Activated CD8-positive, alpha-beta memory T cell treated with anti-CD3 and anti-CD28 coated beads, Interleukin-2, amount 50 U/mL, for 4 hours (primary cell): ENCODE measurements at regions not wholly inside any gene's neighbourhood (a gene's known extent, or its start where the extent isn't known, plus 50 kb on each side); places are given as distances from the start of the nearest gene placed in this dataset.
"Not testable (repeated sequence)": the region's sequence is repeated elsewhere in the genome, so short reads cannot be mapped to it uniquely, and the experiment has no call there.

Source experiments
- DNase-seq: peaks from one replicate; pipeline ENCODE4 v3.0.0-alpha.2; 2020

DNA sequence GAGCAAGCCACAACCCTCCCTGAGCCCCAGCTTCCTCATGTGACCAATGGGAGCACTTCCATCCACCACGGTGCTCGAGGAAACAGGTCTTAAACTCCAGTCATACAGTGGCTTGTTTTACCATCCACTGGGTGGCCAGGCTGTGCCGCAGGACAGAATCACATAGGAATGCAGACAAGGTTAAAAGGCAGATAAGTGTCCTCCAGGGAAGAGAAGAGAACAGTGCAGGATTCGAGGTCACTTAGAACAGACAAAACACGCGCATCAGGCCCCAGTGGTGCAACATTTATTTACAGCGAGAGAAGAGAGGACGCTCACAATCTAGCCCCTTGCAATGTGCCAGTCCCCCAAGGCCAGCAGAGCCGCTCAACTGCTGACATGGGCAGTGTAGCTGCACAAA lies 92.8 kb downstream of the TMEM130 start:
- DNase-seq: no peak

DNA sequence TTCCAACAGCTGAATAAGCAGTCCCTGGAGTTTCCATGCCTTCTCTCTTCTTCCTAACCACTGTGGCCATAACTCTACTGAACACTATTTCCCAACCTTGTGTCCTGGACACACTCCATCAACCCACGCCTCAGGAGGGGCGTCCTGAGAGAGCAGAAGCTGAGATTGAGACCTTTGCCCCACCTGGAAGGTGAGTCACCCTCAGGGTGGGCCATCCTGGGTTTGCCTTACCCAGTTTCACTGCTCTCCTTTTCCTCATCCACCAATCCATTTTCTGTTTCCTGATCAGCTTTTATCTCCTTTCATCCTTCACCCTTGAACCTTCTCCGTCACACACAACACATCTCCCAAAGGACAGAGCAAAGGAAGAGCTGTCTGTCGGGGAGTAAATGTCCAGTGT lies 91.4 kb downstream of the TMEM130 start:
- DNase-seq: no peak

DNA sequence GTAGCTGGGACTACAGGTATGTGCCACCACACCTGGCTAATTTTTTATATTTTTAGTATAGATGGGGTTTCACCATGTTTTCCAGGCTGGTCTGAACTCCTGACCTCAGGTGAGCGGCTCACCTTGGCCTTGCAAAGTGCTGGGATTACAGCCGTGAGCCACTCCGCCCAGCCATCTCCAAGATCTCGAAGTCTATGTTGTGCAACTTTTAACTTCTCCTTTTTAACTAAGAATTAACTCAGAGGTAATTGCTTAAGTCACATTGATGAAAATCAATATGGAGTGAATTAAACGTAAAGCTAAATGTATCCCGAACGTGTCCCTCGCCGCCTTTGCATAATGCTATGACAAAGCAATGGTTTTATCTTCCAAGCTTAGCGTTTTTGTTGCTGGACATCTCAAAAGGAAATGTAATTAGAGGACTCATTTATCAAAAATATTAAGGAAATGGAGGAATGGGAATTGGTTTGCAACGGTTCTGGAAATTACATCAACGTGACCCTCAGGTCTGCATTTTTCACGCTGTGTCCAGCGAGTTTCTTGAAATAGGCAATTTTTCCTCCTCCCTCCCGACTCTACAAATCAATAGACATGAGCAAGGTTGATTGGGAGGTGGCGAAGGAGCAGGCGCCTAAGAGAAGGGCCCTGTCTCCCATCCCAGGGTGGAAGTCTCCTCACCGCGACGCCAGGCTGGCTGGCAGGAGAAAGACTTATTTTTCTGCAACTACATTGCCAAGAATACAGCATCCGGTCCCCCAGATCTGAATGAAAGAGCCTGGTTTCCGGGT lies 89.8 kb downstream of the TMEM130 start:
- DNase-seq: no peak

- no peak for DNase-seq
Observed at GRCh38 chr7:98784216-98784785, 85.5 kb downstream of the TMEM130 start.

DNA sequence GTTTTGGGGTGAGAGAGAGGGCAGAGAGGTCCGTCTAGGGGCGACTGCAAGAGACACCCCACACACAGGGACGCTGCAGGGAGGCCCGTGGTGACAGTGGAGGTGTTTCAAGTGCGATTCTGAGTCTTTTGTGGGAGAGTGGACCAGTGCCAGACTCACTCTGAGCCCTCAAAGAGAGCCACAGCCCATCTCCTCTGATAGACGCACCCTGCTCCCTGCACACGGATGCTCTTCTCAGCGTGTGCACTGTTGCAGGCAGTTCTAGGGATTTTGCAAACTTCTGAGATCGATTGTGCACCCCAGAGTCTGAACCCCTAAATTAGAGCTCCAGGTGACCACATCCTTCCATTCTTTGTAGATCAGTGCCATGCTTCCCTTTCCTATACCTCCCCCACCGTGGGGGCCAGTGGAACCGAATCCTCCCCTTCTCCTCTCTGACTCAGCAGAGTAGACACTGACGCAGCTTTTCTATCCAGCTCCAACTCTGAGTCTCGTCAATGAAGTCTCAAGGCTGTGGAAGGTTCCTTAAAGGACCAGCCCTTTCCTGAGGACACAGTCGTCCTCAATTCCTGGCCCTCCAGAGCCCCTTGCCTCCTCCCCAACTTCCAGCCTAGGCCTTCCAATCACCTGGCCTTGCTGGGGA lies 83.8 kb downstream of the TMEM130 start:
- DNase-seq: no peak

DNA sequence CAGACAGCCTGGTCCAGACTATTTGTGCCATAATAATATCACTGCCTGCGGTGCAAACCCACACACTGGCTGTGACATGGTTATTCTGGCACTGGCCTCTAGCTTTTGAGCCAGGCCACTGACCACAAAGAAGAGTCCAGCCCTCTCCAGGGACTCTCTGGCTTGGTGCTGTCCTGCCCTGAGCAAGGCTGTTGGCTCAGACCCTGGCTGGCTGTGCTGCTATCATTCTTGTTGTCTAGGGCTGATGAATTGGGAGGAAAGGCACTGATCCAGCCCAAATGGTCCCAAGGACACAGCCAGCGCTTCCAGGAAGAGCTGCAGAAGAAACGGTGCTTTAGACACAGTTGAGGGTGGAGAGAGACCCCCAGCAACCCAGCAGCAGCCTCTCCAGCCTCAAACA lies 80.8 kb downstream of the TMEM130 start:
- DNase-seq: no peak

DNA sequence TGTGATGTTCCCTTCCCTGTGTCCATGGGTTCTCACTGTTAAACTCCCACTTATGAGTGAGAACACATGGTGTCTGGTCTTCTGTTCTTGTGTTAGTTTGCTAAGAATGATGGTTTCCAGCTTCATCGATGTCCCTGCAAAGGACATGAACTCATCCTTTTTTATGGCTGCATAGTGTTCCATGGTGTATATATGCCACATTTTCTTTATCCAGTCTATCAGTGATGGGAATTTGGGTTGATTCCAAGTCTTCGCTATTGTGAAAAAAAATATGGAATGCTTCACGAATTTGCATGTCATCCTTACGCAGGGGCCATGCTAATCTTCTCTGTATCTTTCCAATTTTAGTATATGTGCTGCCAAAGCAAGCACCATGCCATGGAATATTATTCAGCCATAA lies 75.4 kb downstream of the TMEM130 start:
- not testable (repeated sequence) for DNase-seq

GRCh38 chr7:98795741-98796493 lies 73.9 kb downstream of the TMEM130 start:
- DNase-seq: no peak
